Liver (tissue), 3 donors: ENCODE measurements at regions not wholly inside any gene's neighbourhood (a gene's known extent, or its start where the extent isn't known, plus 50 kb on each side); places are given as distances from the start of the nearest gene placed in this dataset.

Experiments used
- EGR1 ChIP-seq, 2 donors: IDR thresholded peaks; 2 replicates each; pipeline ENCODE4 v1.6.1; 2016 to 2018; ENCODE audit warnings: antibody characterized with exemption in 2 of 2, low read depth in 2 of 2
- JUND ChIP-seq, 2 donors: IDR thresholded peaks; 2 replicates each; pipeline ENCODE4 v1.6.1; 2016; ENCODE audit warnings: antibody characterized with exemption in 2 of 2
- TAF1 ChIP-seq: conservative IDR thresholded peaks from 2 replicates; pipeline ENCODE4 v1.6.1; 2016; ENCODE audit warnings: antibody characterized with exemption, mild to moderate bottlenecking
- YY1 ChIP-seq: IDR thresholded peaks from 2 replicates; pipeline ENCODE4 v1.6.1; 2016; ENCODE audit warnings: antibody characterized with exemption, mild to moderate bottlenecking
- TF ChIP-seq, protein P1 (sequence below): IDR thresholded peaks from 2 replicates; pipeline ENCODE4 v1.6.1; 2016; ENCODE audit warnings: antibody characterized with exemption, mild to moderate bottlenecking
- TF ChIP-seq, protein P2 (sequence below): fragments of 150-350 bp; IDR thresholded peaks from 2 replicates; pipeline ENCODE4 v1.5.1; 2017; ENCODE audit warnings: improper control_type of control experiment, low read depth, low read length; ENCODE audit not compliant: missing input control
- donor health status: healthy.
- donor health status: healthy.

DNA sequence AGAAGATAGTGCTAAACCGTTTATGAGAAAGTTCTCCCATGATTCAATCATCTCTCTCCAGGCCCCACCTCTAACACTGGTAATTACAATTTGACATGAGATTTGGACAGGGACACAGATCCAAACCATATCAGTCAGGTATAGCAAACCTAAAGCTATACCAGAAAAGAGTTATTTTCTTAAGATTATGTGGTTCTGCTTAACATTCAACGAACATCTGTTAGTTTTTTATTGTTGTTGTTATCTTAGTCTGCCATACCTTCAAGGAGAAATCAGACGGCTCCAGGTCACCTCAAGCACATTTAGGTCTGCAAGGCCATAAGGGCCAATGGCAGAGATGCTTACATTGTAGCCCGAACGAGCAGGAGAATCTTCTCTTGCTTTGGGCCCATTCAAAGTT lies 89.5 kb upstream of the ETV3 start:
- TF ChIP-seq EGR1 (IDR thresholded peaks at IDR 0.05; ENCODE audit: low read depth in 2 of 2) = no peak
- TF ChIP-seq YY1 = no peak
- TF ChIP-seq TAF1 = no peak
- TF ChIP-seq JUND (IDR thresholded peaks at IDR 0.05) = no peak
- TF ChIP-seq, protein P1, sequence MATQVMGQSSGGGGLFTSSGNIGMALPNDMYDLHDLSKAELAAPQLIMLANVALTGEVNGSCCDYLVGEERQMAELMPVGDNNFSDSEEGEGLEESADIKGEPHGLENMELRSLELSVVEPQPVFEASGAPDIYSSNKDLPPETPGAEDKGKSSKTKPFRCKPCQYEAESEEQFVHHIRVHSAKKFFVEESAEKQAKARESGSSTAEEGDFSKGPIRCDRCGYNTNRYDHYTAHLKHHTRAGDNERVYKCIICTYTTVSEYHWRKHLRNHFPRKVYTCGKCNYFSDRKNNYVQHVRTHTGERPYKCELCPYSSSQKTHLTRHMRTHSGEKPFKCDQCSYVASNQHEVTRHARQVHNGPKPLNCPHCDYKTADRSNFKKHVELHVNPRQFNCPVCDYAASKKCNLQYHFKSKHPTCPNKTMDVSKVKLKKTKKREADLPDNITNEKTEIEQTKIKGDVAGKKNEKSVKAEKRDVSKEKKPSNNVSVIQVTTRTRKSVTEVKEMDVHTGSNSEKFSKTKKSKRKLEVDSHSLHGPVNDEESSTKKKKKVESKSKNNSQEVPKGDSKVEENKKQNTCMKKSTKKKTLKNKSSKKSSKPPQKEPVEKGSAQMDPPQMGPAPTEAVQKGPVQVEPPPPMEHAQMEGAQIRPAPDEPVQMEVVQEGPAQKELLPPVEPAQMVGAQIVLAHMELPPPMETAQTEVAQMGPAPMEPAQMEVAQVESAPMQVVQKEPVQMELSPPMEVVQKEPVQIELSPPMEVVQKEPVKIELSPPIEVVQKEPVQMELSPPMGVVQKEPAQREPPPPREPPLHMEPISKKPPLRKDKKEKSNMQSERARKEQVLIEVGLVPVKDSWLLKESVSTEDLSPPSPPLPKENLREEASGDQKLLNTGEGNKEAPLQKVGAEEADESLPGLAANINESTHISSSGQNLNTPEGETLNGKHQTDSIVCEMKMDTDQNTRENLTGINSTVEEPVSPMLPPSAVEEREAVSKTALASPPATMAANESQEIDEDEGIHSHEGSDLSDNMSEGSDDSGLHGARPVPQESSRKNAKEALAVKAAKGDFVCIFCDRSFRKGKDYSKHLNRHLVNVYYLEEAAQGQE = no peak
- TF ChIP-seq, protein P2, sequence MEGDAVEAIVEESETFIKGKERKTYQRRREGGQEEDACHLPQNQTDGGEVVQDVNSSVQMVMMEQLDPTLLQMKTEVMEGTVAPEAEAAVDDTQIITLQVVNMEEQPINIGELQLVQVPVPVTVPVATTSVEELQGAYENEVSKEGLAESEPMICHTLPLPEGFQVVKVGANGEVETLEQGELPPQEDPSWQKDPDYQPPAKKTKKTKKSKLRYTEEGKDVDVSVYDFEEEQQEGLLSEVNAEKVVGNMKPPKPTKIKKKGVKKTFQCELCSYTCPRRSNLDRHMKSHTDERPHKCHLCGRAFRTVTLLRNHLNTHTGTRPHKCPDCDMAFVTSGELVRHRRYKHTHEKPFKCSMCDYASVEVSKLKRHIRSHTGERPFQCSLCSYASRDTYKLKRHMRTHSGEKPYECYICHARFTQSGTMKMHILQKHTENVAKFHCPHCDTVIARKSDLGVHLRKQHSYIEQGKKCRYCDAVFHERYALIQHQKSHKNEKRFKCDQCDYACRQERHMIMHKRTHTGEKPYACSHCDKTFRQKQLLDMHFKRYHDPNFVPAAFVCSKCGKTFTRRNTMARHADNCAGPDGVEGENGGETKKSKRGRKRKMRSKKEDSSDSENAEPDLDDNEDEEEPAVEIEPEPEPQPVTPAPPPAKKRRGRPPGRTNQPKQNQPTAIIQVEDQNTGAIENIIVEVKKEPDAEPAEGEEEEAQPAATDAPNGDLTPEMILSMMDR = no peak
